GM12878 (cell line): ENCODE measurements at regions not wholly inside any gene's neighbourhood (a gene's known extent, or its start where the extent isn't known, plus 50 kb on each side); places are given as distances from the start of the nearest gene placed in this dataset.

Experiments
- ATAC-seq: fragments of 200-7000 bp; cut with Tn5 transposase; 3 replicates; pipeline ENCODE4 v1.9.1; 2020; ENCODE audit warnings: mild to moderate bottlenecking, moderate library complexity
- BruUV-seq: library from RNA; stranded (reverse); fragments of 400-500 nt; replicated peaks from 2 replicates; lab custom pipeline; 2021; lab: Mats Ljungman, UMichigan
- CTCF ChIA-PET: fragments of 300-600 bp; sonication (Branson Sonifier 250); formaldehyde crosslinking; extraction: SDS; loops from one replicate; lab custom pipeline; 2021; ENCODE audit warnings: inconsistent platforms; lab: Yijun Ruan, JAX
- POLR2A ChIA-PET: fragments of 350-600 bp; formaldehyde crosslinking; extraction: SDS; loops from one replicate; lab custom pipeline; 2021; ENCODE audit warnings: inconsistent platforms; lab: Charles Lee
- RAD21 ChIA-PET: fragments of 300-600 bp; sonication (Branson Sonifier 250); formaldehyde crosslinking; loops from one replicate; lab custom pipeline; 2023; ENCODE audit warnings: antibody characterized with exemption; ENCODE audit not compliant: unreplicated experiment; lab: Charles Lee
- SMC1A ChIA-PET: fragments of 300-600 bp; sonication (Branson Sonifier 250); formaldehyde crosslinking; loops from one replicate; lab custom pipeline; 2023; ENCODE audit not compliant: unreplicated experiment, uncharacterized antibody; lab: Charles Lee
- DNase-seq: peaks from one replicate; pipeline ENCODE4 v3.0.0-alpha.2; 2011; ENCODE audit warnings: low read depth, low spot score
- FAIRE-seq: peaks from 3 replicates; lab custom pipeline; 2011; peaks lifted over from hg19 to GRCh38; lab: Jason Lieb, UNC
- H2AFZ ChIP-seq: 2 replicates; pipeline ENCODE4 v1.6.0; 2011; ENCODE audit warnings: low read depth, low read length, control low read depth; ENCODE audit not compliant: control insufficient read depth
- H3K27ac ChIP-seq: 2 replicates; pipeline ENCODE4 v1.5.1; 2011; ENCODE audit warnings: control low read depth; ENCODE audit not compliant: control insufficient read depth, insufficient read depth
- H3K27me3 ChIP-seq, 2 experiments: replicated peaks in 1 of 2; 2 replicates each; pipeline versions ENCODE4 v1.6.0 to v1.6.1; 2011; ENCODE audit warnings: low read length in 1 of 2; ENCODE audit not compliant: control insufficient read depth in 2 of 2, insufficient read depth in 2 of 2
- H3K36me3 ChIP-seq, 2 experiments: 2 replicates each; pipeline ENCODE4 v1.5.1; 2011; ENCODE audit warnings: low read length in 1 of 2; ENCODE audit not compliant: control insufficient read depth in 2 of 2, insufficient read depth in 2 of 2
- H3K4me1 ChIP-seq: 2 replicates; pipeline ENCODE4 v1.6.1; 2011; ENCODE audit warnings: mild to moderate bottlenecking, low read length, moderate library complexity, mixed read lengths; ENCODE audit not compliant: control insufficient read depth, insufficient read depth
- H3K4me2 ChIP-seq: 2 replicates; pipeline ENCODE4 v1.6.0; 2011; ENCODE audit warnings: control low read depth; ENCODE audit not compliant: control insufficient read depth, insufficient read depth
- H3K4me3 ChIP-seq: fragments of 200-600 bp; sonication (generic); 2 replicates; pipeline ENCODE4 v1.5.1; 2016
- H3K79me2 ChIP-seq: 2 replicates; pipeline ENCODE4 v1.6.0; 2011; ENCODE audit warnings: low read length; ENCODE audit not compliant: control insufficient read depth, insufficient read depth
- H3K9ac ChIP-seq: 2 replicates; pipeline ENCODE4 v1.8.0; 2011; ENCODE audit warnings: low read length, control low read depth, mixed read lengths; ENCODE audit not compliant: control insufficient read depth, insufficient read depth
- H3K9me3 ChIP-seq: replicated peaks from 3 replicates; pipeline ENCODE4 v1.5.1; 2011; ENCODE audit warnings: mild to moderate bottlenecking, low read length; ENCODE audit not compliant: control insufficient read depth, insufficient read depth
- H4K20me1 ChIP-seq: 2 replicates; pipeline ENCODE4 v1.6.0; 2011; ENCODE audit not compliant: control insufficient read depth, insufficient read depth
- BACH1 ChIP-seq: fragments of 450-650 bp; IDR thresholded peaks from 2 replicates; pipeline ENCODE4 v1.6.1; 2017; ENCODE audit warnings: mild to moderate bottlenecking, borderline replicate concordance
- EP300 ChIP-seq, 2 experiments: fragments of 150-350 bp in 1 of 2; IDR thresholded peaks; 2 replicates each; pipeline ENCODE4 v1.6.1; 2011 to 2012; ENCODE audit warnings: low read depth in 2 of 2, low read length in 2 of 2, borderline replicate concordance in 1 of 2, improper control_type of control experiment in 1 of 2, inconsistent platforms in 1 of 2; ENCODE audit not compliant: control insufficient read depth in 1 of 2
- ESRRA ChIP-seq: IDR thresholded peaks from 2 replicates; pipeline ENCODE4 v1.6.1; 2012; ENCODE audit warnings: mild to moderate bottlenecking, low read length, improper control_type of control experiment
- MYC ChIP-seq: IDR thresholded peaks from 2 replicates; pipeline ENCODE4 v1.6.1; 2011; ENCODE audit warnings: mild to moderate bottlenecking, low read length, moderate library complexity, inconsistent platforms; ENCODE audit not compliant: insufficient read depth, insufficient replicate concordance, insufficient read length, severe bottlenecking
- NKRF ChIP-seq: fragments of 450-650 bp; conservative IDR thresholded peaks from 2 replicates; pipeline ENCODE4 v1.6.1; 2017; ENCODE audit warnings: mild to moderate bottlenecking, moderate library complexity
- NR2F1 ChIP-seq: fragments of 450-650 bp; conservative IDR thresholded peaks from 2 replicates; pipeline ENCODE4 v1.6.1; 2017; ENCODE audit warnings: mild to moderate bottlenecking
- PKNOX1 ChIP-seq: fragments of 450-650 bp; IDR thresholded peaks from 2 replicates; pipeline ENCODE4 v1.6.1; 2016; ENCODE audit warnings: mild to moderate bottlenecking
- PML ChIP-seq: IDR thresholded peaks from 2 replicates; pipeline ENCODE4 v1.6.1; 2012; ENCODE audit warnings: low read length, inconsistent platforms
- RAD51 ChIP-seq: fragments of 450-650 bp; IDR thresholded peaks from 2 replicates; pipeline ENCODE4 v1.6.1; 2016; ENCODE audit warnings: moderate library complexity, mild to moderate bottlenecking, inconsistent platforms
- RBBP5 ChIP-seq: fragments of 200-600 bp; sonication (generic); conservative IDR thresholded peaks from 2 replicates; pipeline ENCODE4 v1.6.1; 2016
- SUPT20H ChIP-seq: IDR thresholded peaks from 2 replicates; pipeline ENCODE4 v1.6.1; 2011; ENCODE audit warnings: low read depth, mild to moderate bottlenecking, low read length, moderate library complexity, borderline replicate concordance; ENCODE audit not compliant: control insufficient read depth
- TAF1 ChIP-seq: IDR thresholded peaks from 2 replicates; pipeline ENCODE4 v1.6.1; 2011; ENCODE audit warnings: mild to moderate bottlenecking, low read depth, low read length, borderline replicate concordance
- TARDBP ChIP-seq: IDR thresholded peaks from 2 replicates; pipeline ENCODE4 v1.6.1; 2016; ENCODE audit warnings: borderline replicate concordance
- ZBTB40 ChIP-seq: fragments of 450-650 bp; IDR thresholded peaks from 2 replicates; pipeline ENCODE4 v1.6.1; 2016; ENCODE audit warnings: mild to moderate bottlenecking, moderate library complexity, borderline replicate concordance
- ZNF207 ChIP-seq: fragments of 450-650 bp; IDR thresholded peaks from 2 replicates; pipeline ENCODE4 v1.6.1; 2014; ENCODE audit warnings: antibody characterized with exemption, mild to moderate bottlenecking, borderline replicate concordance
- ZNF274 ChIP-seq: IDR thresholded peaks from one replicate; pipeline ENCODE4 v1.8.0; 2011; ENCODE audit not compliant: insufficient read length, insufficient read depth
- ZNF622 ChIP-seq: fragments of 450-650 bp; IDR thresholded peaks from 2 replicates; pipeline ENCODE4 v1.6.1; 2017; ENCODE audit warnings: mild to moderate bottlenecking, inconsistent platforms
- WGBS: methylation state at CpG from one replicate; pipeline ENCODE4 v1.1.6; 2016; ENCODE audit warnings: low lambda C conversion rate; ENCODE audit not compliant: insufficient replicate concordance, insufficient coverage; ENCODE audit errors: missing lambda C conversion rate; 5-methylcytosine and 5-hydroxymethylcytosine counted together
- in situ Hi-C: fragments of 300-500 bp; cut with MboI; formaldehyde crosslinking; loops from 9 replicates; pipeline ENCODE4 v1.14.3; 2018; ENCODE audit warnings: mixed read lengths
- intact Hi-C: fragments of 100-400 bp; cut with micrococcal nuclease; formaldehyde crosslinking; loops from one replicate; pipeline ENCODE4 v1.14.2; 2022; ENCODE audit not compliant: unreplicated experiment

- intact Hi-C loops, result no loop called here
Observed at GRCh38 chr16:48846277-48846676, 236.3 kb upstream of the N4BP1 start.

More at GRCh38 chr16:48846277-48846676, 236.3 kb upstream of the N4BP1 start:
- Histone ChIP-seq H3K4me2 (no peak overlapping the region), H4K20me1 (no peaks in the 10 kb centered on the region), H3K4me1 (no peaks in the 10 kb centered on the region), H3K79me2 (no peaks in the 10 kb centered on the region), H2AFZ (no peak overlapping the region), H3K4me3 (no peak overlapping the region), H3K9ac (no peak overlapping the region), H3K36me3 (no peaks in the 10 kb centered on the region), H3K27ac (no peak overlapping the region), H3K27me3 (no peaks in the 10 kb centered on the region), H3K9me3 (no peaks in the 10 kb centered on the region)
- ChIA-PET RAD21 (no interaction called here), POLR2A (no interaction called here), SMC1A (no interaction called here), CTCF (no interaction called here)
- in situ Hi-C loops, result no loop called here
- FAIRE-seq (no peak), DNase-seq (no peak), ATAC-seq (no peak)
- 18% methylated on average over 2 of the region's 2 CpGs for WGBS
- TF ChIP-seq NR2F1, result no peak
- TF ChIP-seq ESRRA, result no peak
- TF ChIP-seq TAF1, result no peak
- TF ChIP-seq ZNF207, result no peak
- no peak for TF ChIP-seq ZNF274
- no peak for TF ChIP-seq BACH1
- TF ChIP-seq EP300 (IDR thresholded peaks at IDR 0.05; ENCODE audit: borderline replicate concordance in 1 of 2, control insufficient read depth in 1 of 2, low read depth in 2 of 2, low read length in 2 of 2), result no peak
- TF ChIP-seq ZNF622, result no peak
- TF ChIP-seq RBBP5, result no peak
- TF ChIP-seq PKNOX1, result no peak
- TF ChIP-seq NKRF, result no peak
- no peak for TF ChIP-seq MYC
- no peak for TF ChIP-seq ZBTB40
- no peak for TF ChIP-seq RAD51
- no peak for TF ChIP-seq SUPT20H
- TF ChIP-seq TARDBP, result no peak
- TF ChIP-seq PML, result no peak
- no TSS peak for BruUV-seq
